ENCODE measurements at regions not wholly inside any gene's neighbourhood (a gene's known extent, or its start where the extent isn't known, plus 50 kb on each side); places are given as distances from the start of the nearest gene placed in this dataset.

GRCh38 chr4:111228396-111228795 lies 605.5 kb upstream of the PITX2 start:
- TF ChIP-seq CTCF (IDR thresholded peaks at IDR 0.05) (no peak), POLR2A (IDR thresholded peaks at IDR 0.05) (no peak)
